Astrocyte of the spinal cord (primary cell): ENCODE measurements at regions not wholly inside any gene's neighbourhood (a gene's known extent, or its start where the extent isn't known, plus 50 kb on each side); places are given as distances from the start of the nearest gene placed in this dataset.

Source experiments
- DNase-seq: peaks from one replicate; pipeline ENCODE4 v3.0.0; 2011; ENCODE audit warnings: low read depth, low spot score
- H3K4me3 ChIP-seq: 2 replicates; pipeline ENCODE4 v1.5.1; 2011; ENCODE audit warnings: low read depth, mild to moderate bottlenecking, low read length, moderate library complexity
- CTCF ChIP-seq: IDR thresholded peaks from 2 replicates; pipeline ENCODE4 v1.5.1; 2012; ENCODE audit warnings: low read depth, mild to moderate bottlenecking, low read length, inconsistent platforms
- in situ Hi-C: cut with HindIII; loops from 2 replicates; pipeline ENCODE4 v1.10.0; 2017; ENCODE audit warnings: low sequenced_read_pairs

GRCh38 chr6:122014961-122015360 lies 384.5 kb upstream of the HSF2 start:
- DNase-seq, result peak; percentile 62
- H3K4me3 ChIP-seq, result no peak overlapping the region
- in situ Hi-C loops, result no loop called here
- TF ChIP-seq CTCF, result no peak

GRCh38 chr6:122020588-122021264 lies 378.7 kb upstream of the HSF2 start:
- no peak for DNase-seq
- no peak overlapping the region for H3K4me3 ChIP-seq
- TF ChIP-seq CTCF, result no peak
- in situ Hi-C loops, result no loop called here

GRCh38 chr6:122025104-122025503 lies 374.3 kb upstream of the HSF2 start:
- H3K4me3 ChIP-seq, result no peak overlapping the region
- in situ Hi-C loops, result no loop called here
- no peak for DNase-seq
- no peak for TF ChIP-seq CTCF

- H3K4me3 ChIP-seq, result no peak overlapping the region
- DNase-seq, result no peak
- in situ Hi-C loops, result no loop called here
- no peak for TF ChIP-seq CTCF
Measured at GRCh38 chr6:122026582-122027369, 372.7 kb upstream of the HSF2 start.

GRCh38 chr6:122028933-122029522 lies 370.4 kb upstream of the HSF2 start:
- in situ Hi-C loops, result no loop called here
- no peak for DNase-seq
- no peak for TF ChIP-seq CTCF
- H3K4me3 ChIP-seq, result no peak overlapping the region

- in situ Hi-C loops, result no loop called here
- DNase-seq, result peak; percentile 77
- TF ChIP-seq CTCF, result peak; percentile 51
- H3K4me3 ChIP-seq, result no peak overlapping the region
Measured at GRCh38 chr6:122033564-122034181, 365.8 kb upstream of the HSF2 start.
